GM15510 (cell line): ENCODE measurements at regions not wholly inside any gene's neighbourhood (a gene's known extent, or its start where the extent isn't known, plus 50 kb on each side); places are given as distances from the start of the nearest gene placed in this dataset.

Experiments used
- POLR2A ChIP-seq: IDR thresholded peaks from 3 replicates; pipeline ENCODE4 v1.6.1; 2011; ENCODE audit warnings: borderline replicate concordance; ENCODE audit not compliant: insufficient read length; ENCODE audit errors: extremely low read depth

DNA sequence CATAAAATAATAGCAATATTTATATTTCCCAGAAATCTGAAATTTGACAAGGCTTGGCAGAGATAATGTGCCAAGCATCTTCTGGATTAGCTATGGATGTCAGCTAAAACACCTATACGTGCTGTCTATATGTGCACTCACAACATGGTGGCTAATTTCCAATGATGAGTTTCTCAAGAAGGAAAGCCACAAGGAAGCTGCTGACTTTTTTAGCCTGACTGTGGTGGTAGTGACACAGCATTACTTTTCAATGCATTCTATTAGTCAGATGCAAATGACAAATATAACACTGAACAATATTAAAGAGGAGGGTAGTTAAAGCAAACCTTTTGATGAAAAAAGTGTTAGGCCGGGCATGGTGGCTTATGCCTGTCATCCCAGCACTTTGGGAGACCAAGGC is 101.7 kb upstream of the CCDC54 start:
- no peak for TF ChIP-seq POLR2A

GRCh38 chr3:107283948-107284347 is 93.3 kb upstream of the CCDC54 start:
- no peak for TF ChIP-seq POLR2A

DNA sequence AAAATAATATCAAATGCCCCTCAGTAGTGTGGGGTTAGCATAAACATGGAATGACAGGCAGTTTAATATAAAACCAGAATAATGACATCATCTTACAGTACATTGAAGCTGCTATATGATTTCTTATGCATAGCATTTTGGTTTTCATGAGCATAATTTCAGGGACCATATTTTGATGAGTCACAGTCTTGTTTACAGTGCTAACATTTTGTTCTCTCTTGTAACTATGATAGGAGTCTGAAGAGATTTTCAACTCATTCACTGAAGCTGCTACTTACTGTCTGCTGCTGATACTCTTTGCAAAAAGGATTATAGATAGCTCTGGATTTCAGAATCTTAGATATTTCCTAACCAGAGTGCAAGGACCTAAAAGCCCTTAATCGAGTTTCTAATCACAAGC is 92.6 kb upstream of the CCDC54 start:
- TF ChIP-seq POLR2A = no peak

GRCh38 chr3:107285197-107285596 is 92.0 kb upstream of the CCDC54 start:
- TF ChIP-seq POLR2A = no peak

- no peak for TF ChIP-seq POLR2A
Observed at GRCh38 chr3:107289354-107289753, 87.9 kb upstream of the CCDC54 start.

GRCh38 chr3:107294117-107294516 is 83.1 kb upstream of the CCDC54 start:
- no peak for TF ChIP-seq POLR2A

GRCh38 chr3:107297597-107297996 is 79.6 kb upstream of the CCDC54 start:
- no peak for TF ChIP-seq POLR2A

GRCh38 chr3:107307205-107307604 is 70.0 kb upstream of the CCDC54 start:
- TF ChIP-seq POLR2A = no peak

- no peak for TF ChIP-seq POLR2A
Observed at GRCh38 chr3:107308716-107309115, 68.5 kb upstream of the CCDC54 start.

DNA sequence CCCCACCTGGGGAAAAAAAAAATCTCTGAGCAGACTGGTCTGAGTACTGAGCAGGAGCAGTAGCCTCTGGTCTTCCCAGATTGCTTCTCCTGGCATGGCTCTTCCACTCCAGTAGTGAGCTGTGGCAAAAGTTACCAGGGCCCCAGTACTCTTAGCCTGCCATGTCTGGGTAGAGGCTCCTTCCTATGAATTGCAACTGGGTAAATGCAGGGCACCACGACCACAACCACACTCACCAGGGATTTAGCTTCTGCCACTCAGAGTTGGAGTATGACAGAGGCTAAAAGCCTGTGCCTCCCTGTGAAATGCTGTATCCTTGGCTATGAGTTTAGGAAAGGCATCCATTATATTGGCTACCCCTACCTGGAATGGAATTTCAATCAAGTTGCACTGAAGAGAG is 67.9 kb upstream of the CCDC54 start:
- TF ChIP-seq POLR2A = no peak

GRCh38 chr3:107313711-107314110 is 63.5 kb upstream of the CCDC54 start:
- TF ChIP-seq POLR2A = no peak

DNA sequence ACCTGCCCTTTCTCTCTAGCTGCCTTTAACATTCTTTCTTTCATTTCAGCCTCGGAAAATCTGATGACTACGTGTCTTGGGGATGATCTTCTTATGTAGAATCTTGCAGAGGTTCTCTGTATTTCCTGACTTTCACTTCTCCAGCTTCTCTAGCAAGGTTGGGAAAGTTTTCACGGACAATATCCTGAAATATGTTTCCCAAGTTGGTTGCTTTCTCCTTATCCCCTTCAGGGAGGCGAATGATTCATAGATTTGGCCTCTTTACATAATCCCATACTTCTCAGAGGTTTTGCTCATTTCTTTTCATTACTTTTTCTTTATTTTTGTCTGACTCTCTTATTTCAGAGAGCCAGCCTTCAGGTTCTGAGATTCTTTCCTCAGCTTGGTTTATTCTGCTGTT is 62.1 kb upstream of the CCDC54 start:
- no peak for TF ChIP-seq POLR2A

DNA sequence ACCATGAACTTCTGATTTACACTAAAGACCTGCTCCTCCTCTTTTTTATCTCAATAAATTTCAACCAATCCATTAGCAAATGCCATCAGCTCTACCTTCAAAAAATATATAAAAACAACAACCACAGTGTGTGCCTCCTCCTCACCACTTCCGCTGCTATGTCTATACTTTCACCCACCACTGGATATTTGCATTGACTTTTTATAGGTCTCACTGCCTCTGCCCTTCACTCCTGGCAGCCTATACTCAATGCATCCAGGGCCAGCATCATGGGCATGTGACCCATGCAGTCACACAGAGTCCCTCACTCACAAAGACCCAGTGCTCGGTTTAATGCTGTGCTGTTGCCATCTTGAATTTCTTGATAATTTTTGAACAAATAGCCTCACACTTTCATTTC is 53.5 kb upstream of the CCDC54 start:
- no peak for TF ChIP-seq POLR2A

DNA sequence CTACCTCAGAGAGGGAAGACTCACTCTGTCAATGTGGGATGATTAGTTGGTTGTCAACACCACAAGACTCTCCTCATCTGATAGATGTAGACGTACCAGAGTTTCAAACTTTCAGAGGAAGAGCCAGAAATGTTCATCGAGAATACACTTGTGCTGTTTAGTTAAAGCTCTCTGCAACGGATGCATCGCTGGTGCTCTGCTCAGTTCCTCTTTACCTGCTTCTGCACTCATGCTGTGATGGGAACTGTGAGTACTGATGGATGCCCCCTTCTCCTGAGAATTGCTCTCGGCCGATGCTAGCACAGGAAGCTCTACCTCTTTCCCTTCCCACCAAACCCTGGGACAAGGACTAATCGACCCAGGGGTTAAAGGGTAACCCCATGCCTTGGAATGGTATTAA is 51.8 kb upstream of the CCDC54 start:
- TF ChIP-seq POLR2A = no peak
